PC-9 (cell line): ENCODE measurements at regions not wholly inside any gene's neighbourhood (a gene's known extent, or its start where the extent isn't known, plus 50 kb on each side); places are given as distances from the start of the nearest gene placed in this dataset.
A peak's percentile ranks its signal among the peaks of the same experiment; 100 is the strongest.

Experiments
- BruUV-seq: library from RNA; stranded (reverse); fragments of 400-500 nt; replicated peaks from 2 replicates; lab custom pipeline; 2021; lab: Mats Ljungman, UMichigan
- CTCF ChIA-PET: fragments of 300-600 bp; sonication (Branson Sonifier 250); formaldehyde crosslinking; loops from one replicate; lab custom pipeline; 2022; ENCODE audit warnings: antibody characterized with exemption; lab: Charles Lee
- POLR2A ChIA-PET: fragments of 300-600 bp; sonication (Branson Sonifier 250); formaldehyde crosslinking; loops from one replicate; lab custom pipeline; 2022; ENCODE audit warnings: antibody characterized with exemption; ENCODE audit not compliant: unreplicated experiment; lab: Charles Lee
- DNase-seq, 2 experiments: peaks; one replicate each; pipeline versions ENCODE4 v3.0.0 to v3.0.0-alpha.2; 2015 to 2022; ENCODE audit warnings: mixed read lengths in 1 of 2
- H2AFZ ChIP-seq: fragments of 200-600 bp; sonication (generic); 2 replicates; pipeline ENCODE4 v1.8.1; 2017; ENCODE audit warnings: antibody characterized with exemption
- H3F3A ChIP-seq: fragments of 200-600 bp; sonication (generic); 2 replicates; pipeline ENCODE4 v1.8.1; 2017; ENCODE audit warnings: antibody characterized with exemption, mild to moderate bottlenecking, low read depth; ENCODE audit not compliant: insufficient read depth
- H3K27ac ChIP-seq: fragments of 200-600 bp; sonication (generic); 2 replicates; pipeline ENCODE4 v1.6.1; 2016; ENCODE audit warnings: mixed run types
- H3K27me3 ChIP-seq: fragments of 200-600 bp; sonication (generic); 2 replicates; pipeline ENCODE4 v1.6.1; 2016; ENCODE audit warnings: low read depth, mixed run types; ENCODE audit not compliant: insufficient read depth
- H3K36me3 ChIP-seq: fragments of 200-600 bp; sonication (generic); 2 replicates; pipeline ENCODE4 v1.6.1; 2016; ENCODE audit warnings: low read depth, mixed run types
- H3K4me1 ChIP-seq: fragments of 200-600 bp; sonication (generic); replicated peaks from 2 replicates; pipeline ENCODE4 v1.6.1; 2016; ENCODE audit warnings: mixed run types; ENCODE audit not compliant: insufficient read depth
- H3K4me2 ChIP-seq: fragments of 200-600 bp; sonication (generic); 2 replicates; pipeline ENCODE4 v1.6.1; 2017; ENCODE audit warnings: mixed run types
- H3K4me3 ChIP-seq: fragments of 200-600 bp; sonication (generic); 2 replicates; pipeline ENCODE4 v1.6.1; 2016; ENCODE audit warnings: mixed run types
- H3K79me2 ChIP-seq: fragments of 200-600 bp; sonication (generic); 2 replicates; pipeline ENCODE4 v1.6.1; 2017; ENCODE audit warnings: low read depth, mixed run types
- H3K9me2 ChIP-seq: fragments of 200-600 bp; sonication (generic); 2 replicates; pipeline ENCODE4 v1.8.1; 2017; ENCODE audit warnings: mild to moderate bottlenecking; ENCODE audit not compliant: insufficient read depth
- H3K9me3 ChIP-seq: fragments of 200-600 bp; sonication (generic); 2 replicates; pipeline ENCODE4 v1.8.1; 2016; ENCODE audit warnings: low read depth; ENCODE audit not compliant: insufficient read depth
- H4K20me1 ChIP-seq: fragments of 200-600 bp; sonication (generic); 2 replicates; pipeline ENCODE4 v1.8.1; 2017; ENCODE audit not compliant: insufficient read depth
- EZH2 ChIP-seq: fragments of 200-600 bp; sonication (generic); IDR thresholded peaks from 2 replicates; pipeline ENCODE4 v1.8.0; 2017; ENCODE audit warnings: antibody characterized with exemption, low read depth
- intact Hi-C: fragments of 100-400 bp; cut with micrococcal nuclease; formaldehyde crosslinking; loops from one replicate; pipeline ENCODE4 v1.10.0; 2022; ENCODE audit not compliant: unreplicated experiment
- TF ChIP-seq, protein P1 (sequence below): fragments of 200-600 bp; sonication (generic); conservative IDR thresholded peaks from 2 replicates; pipeline ENCODE4 v1.6.1; 2017; ENCODE audit warnings: mixed run types, antibody characterized with exemption, mild to moderate bottlenecking, moderate library complexity

DNA sequence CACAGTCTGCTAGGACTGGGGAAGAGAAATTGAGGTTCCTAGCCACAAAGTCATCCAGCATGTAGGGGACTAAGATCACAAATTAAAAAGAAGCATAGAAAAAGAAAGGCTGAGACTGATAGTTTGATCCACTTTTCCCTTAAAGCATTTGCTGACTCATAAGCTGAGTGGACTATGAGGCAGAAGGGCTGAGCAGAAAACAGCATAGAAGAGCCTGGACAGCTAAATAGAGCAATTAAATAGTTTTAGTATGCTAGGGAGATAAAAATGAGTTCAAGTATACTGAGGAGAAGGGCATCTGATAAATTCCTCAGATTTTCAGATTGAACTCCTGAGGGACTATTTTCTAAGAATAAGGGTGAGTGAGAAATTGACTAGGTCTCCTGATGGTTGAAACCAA is 155.9 kb upstream of the EGR2 start:
- ChIA-PET CTCF (no interaction called here), POLR2A (no interaction called here)
- H3K4me2 ChIP-seq, result no peak overlapping the region
- H3K4me3 ChIP-seq, result no peak overlapping the region
- no peaks in the 10 kb centered on the region for H3K4me1 ChIP-seq
- no peaks in the 10 kb centered on the region for H3K9me2 ChIP-seq
- no peaks in the 10 kb centered on the region for H3K27me3 ChIP-seq
- no TSS peak for BruUV-seq
- intact Hi-C loops, result no loop called here
- H3F3A ChIP-seq, result no peaks in the 10 kb centered on the region
- no peaks in the 10 kb centered on the region for H3K36me3 ChIP-seq
- no peak for TF ChIP-seq EZH2
- TF ChIP-seq, protein P1, sequence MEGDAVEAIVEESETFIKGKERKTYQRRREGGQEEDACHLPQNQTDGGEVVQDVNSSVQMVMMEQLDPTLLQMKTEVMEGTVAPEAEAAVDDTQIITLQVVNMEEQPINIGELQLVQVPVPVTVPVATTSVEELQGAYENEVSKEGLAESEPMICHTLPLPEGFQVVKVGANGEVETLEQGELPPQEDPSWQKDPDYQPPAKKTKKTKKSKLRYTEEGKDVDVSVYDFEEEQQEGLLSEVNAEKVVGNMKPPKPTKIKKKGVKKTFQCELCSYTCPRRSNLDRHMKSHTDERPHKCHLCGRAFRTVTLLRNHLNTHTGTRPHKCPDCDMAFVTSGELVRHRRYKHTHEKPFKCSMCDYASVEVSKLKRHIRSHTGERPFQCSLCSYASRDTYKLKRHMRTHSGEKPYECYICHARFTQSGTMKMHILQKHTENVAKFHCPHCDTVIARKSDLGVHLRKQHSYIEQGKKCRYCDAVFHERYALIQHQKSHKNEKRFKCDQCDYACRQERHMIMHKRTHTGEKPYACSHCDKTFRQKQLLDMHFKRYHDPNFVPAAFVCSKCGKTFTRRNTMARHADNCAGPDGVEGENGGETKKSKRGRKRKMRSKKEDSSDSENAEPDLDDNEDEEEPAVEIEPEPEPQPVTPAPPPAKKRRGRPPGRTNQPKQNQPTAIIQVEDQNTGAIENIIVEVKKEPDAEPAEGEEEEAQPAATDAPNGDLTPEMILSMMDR, result no peak
- H3K79me2 ChIP-seq, result no peaks in the 10 kb centered on the region
- no peak for DNase-seq
- H2AFZ ChIP-seq, result peak overlapping the region; percentile 48; the same call in 1 of the 2 replicates
- no peak overlapping the region for H3K27ac ChIP-seq
- no peaks in the 10 kb centered on the region for H4K20me1 ChIP-seq
- 0 out of 2 replicates have a peak, but pooled peaks cover 2% of the 10 kb centered on the region for H3K9me3 ChIP-seq

DNA sequence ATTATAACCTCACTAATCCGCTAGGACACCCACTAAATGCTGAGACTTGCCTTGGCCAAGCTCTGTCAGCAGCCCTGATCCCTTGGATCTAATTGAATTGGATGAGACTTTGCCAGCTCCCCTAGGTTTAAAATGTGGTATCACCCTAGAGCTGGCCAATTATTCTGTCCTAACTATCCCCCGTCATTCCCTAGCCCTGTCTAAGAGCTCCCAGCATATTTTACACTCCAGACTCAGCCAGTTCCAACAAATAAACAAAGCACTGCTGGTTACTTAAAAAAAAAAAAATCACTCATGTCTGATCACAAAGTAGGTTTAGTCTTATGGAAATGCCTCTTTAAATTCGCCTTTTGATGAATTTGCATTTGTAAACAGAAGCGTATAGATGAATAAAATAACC is 147.9 kb upstream of the EGR2 start:
- Histone ChIP-seq H3K4me1 (no peaks in the 10 kb centered on the region), H3K27ac (no peak overlapping the region), H3K9me2 (no peaks in the 10 kb centered on the region), H3K27me3 (no peaks in the 10 kb centered on the region), H3F3A (no peaks in the 10 kb centered on the region), H3K79me2 (no peaks in the 10 kb centered on the region), H4K20me1 (no peaks in the 10 kb centered on the region), H3K36me3 (no peaks in the 10 kb centered on the region), H3K4me3 (no peak overlapping the region), H3K9me3 (0 out of 2 replicates have a peak, but pooled peaks cover 5% of the 10 kb centered on the region), H2AFZ (no peak overlapping the region), H3K4me2 (no peak overlapping the region)
- TF ChIP-seq, protein P1, result no peak
- TF ChIP-seq EZH2, result no peak
- intact Hi-C loops, result no loop called here
- no peak for DNase-seq
- no TSS peak for BruUV-seq
- POLR2A ChIA-PET, result no interaction called here
- CTCF ChIA-PET, result no interaction called here

DNA sequence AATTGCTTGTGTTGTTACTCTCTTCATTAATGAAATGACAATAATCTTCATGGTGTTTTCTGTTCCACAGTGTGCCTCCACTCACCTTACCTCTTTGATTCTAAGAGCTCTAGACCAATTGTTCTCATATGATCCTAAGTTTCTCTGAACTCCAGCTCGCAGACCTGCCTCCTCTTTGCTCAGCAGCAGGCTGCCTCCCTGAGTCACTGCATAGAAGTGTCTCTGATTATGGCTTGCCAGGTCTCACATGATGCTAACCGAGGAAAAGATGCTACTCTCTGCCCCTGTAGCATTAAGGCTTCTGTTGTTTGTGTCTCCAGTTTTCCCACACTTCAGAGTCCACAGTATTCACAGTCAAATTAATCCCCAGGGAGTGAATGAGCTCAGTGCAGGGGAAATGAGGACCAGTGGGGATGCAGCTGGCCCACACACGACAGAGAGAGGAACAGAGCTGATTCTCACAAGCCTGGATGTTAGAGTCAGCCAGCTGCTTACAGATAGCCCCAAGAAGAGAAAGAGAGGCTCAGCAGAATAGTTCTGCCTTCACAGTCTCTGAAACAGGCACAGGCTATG is 145.9 kb upstream of the EGR2 start:
- Histone ChIP-seq H3K27me3 (no peaks in the 10 kb centered on the region), H3K4me1 (no peaks in the 10 kb centered on the region), H3F3A (no peaks in the 10 kb centered on the region), H3K9me3 (0 out of 2 replicates have a peak, but pooled peaks cover 6% of the 10 kb centered on the region), H3K27ac (no peak overlapping the region), H3K79me2 (no peaks in the 10 kb centered on the region), H3K4me2 (no peak overlapping the region), H4K20me1 (no peaks in the 10 kb centered on the region), H3K9me2 (no peaks in the 10 kb centered on the region), H3K4me3 (no peak overlapping the region), H2AFZ (no peak overlapping the region), H3K36me3 (no peaks in the 10 kb centered on the region)
- DNase-seq, result no peak
- intact Hi-C loops, result no loop called here
- ChIA-PET POLR2A (no interaction called here), CTCF (no interaction called here)
- no TSS peak for BruUV-seq
- TF ChIP-seq, protein P1, result no peak
- no peak for TF ChIP-seq EZH2
